WTC11 (cell line): ENCODE measurements at regions not wholly inside any gene's neighbourhood (a gene's known extent, or its start where the extent isn't known, plus 50 kb on each side); places are given as distances from the start of the nearest gene placed in this dataset.

Experiments
- CTCF ChIP-seq: fragments of 200-600 bp; IDR thresholded peaks from 2 replicates; pipeline ENCODE4 v1.8.0; 2022; ENCODE audit warnings: antibody characterized with exemption
- E2F5 ChIP-seq: sonication (generic); formaldehyde crosslinking; IDR thresholded peaks from 2 replicates; pipeline ENCODE4 v1.8.1; 2022; ENCODE audit warnings: mild to moderate bottlenecking, moderate library complexity, missing genetic modification reagents
- OVOL2 ChIP-seq: fragments of 250-450 bp; sonication (Bioruptor Pico); IDR thresholded peaks from 2 replicates; pipeline ENCODE4 v1.9.0; 2021; ENCODE audit warnings: mild to moderate bottlenecking, borderline replicate concordance
- SP1 ChIP-seq: sonication (generic); formaldehyde crosslinking; conservative IDR thresholded peaks from 2 replicates; pipeline ENCODE4 v1.8.1; 2022; ENCODE audit warnings: missing genetic modification reagents
- TF ChIP-seq, protein P1 (sequence below): sonication (generic); formaldehyde crosslinking; IDR thresholded peaks from 2 replicates; pipeline ENCODE4 v1.8.0; 2022; ENCODE audit warnings: mild to moderate bottlenecking, missing genetic modification reagents

DNA sequence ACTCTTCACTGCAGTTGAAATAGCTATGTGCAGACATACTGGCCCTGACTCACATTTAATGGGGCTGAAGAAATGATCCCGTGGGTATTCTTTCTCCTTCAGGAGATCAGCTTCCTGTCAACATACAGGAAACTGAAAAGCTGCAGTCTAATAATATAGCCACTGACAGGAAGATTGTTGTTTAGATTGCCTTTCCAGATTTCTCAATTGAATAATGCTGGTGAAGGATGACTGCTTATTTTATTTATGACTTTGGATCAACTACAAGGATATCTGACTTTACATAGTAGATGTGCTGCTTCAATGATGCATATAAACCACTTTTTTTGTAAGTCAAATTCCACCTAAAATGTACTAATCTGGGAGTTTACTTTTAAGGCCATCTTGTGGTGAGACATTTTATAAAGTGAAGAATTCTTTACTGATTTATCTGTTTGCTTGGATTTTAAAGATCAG, 93.4 kb upstream of the MAP4K3 start:
- TF ChIP-seq OVOL2 (CRISPR knock-in tag) = no peak
- no peak for TF ChIP-seq SP1
- TF ChIP-seq CTCF = no peak
- TF ChIP-seq, protein P1, sequence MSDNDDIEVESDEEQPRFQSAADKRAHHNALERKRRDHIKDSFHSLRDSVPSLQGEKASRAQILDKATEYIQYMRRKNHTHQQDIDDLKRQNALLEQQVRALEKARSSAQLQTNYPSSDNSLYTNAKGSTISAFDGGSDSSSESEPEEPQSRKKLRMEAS (CRISPR knock-in tag) = no peak
- TF ChIP-seq E2F5 = no peak
